ENCODE measurements at regions not wholly inside any gene's neighbourhood (a gene's known extent, or its start where the extent isn't known, plus 50 kb on each side); places are given as distances from the start of the nearest gene placed in this dataset.

DNA sequence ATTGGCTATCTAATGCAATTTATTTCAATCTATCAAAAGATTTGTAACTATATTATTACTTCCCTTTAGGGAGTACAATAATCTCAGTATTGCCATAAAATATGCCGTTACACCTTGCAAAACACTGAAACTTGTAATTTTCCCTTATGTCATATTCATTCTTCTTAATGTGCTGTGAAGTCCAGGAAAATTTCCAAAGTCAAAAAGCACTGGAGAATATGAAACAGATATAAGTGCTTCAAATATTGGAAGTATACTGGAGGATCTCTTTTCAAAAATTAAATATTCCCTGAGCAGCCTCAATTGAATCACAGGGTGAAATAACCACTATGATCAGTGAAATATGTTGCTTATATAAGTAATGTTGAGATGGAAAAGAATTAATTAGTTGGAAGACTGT is 356.0 kb downstream of the PPP1R3A start:
- no peaks in the 10 kb centered on the region for H3K36me3 Mint-ChIP-seq
- TF ChIP-seq, protein P1, sequence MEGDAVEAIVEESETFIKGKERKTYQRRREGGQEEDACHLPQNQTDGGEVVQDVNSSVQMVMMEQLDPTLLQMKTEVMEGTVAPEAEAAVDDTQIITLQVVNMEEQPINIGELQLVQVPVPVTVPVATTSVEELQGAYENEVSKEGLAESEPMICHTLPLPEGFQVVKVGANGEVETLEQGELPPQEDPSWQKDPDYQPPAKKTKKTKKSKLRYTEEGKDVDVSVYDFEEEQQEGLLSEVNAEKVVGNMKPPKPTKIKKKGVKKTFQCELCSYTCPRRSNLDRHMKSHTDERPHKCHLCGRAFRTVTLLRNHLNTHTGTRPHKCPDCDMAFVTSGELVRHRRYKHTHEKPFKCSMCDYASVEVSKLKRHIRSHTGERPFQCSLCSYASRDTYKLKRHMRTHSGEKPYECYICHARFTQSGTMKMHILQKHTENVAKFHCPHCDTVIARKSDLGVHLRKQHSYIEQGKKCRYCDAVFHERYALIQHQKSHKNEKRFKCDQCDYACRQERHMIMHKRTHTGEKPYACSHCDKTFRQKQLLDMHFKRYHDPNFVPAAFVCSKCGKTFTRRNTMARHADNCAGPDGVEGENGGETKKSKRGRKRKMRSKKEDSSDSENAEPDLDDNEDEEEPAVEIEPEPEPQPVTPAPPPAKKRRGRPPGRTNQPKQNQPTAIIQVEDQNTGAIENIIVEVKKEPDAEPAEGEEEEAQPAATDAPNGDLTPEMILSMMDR (IDR thresholded peaks at IDR 0.05), result no peak
- H2AFZ ChIP-seq (ENCODE audit: insufficient read depth, low read depth, low read length, poor library complexity, severe bottlenecking), result no peak overlapping the region
- H3K4me2 ChIP-seq (replicated peaks; ENCODE audit: extremely low read depth, low read length, poor library complexity, severe bottlenecking), result no peak overlapping the region
- no peaks in the 10 kb centered on the region for H3K27me3 Mint-ChIP-seq (ENCODE audit: low read depth in 3 of 3)
- H3K9ac ChIP-seq (ENCODE audit: insufficient read depth, low read length, poor library complexity, severe bottlenecking), result no peak overlapping the region
- no peaks in the 10 kb centered on the region for H3K79me2 ChIP-seq (ENCODE audit: insufficient read depth, low read length)
- H3K4me1 Mint-ChIP-seq, result no peaks in the 10 kb centered on the region
- no peaks in the 10 kb centered on the region for H4K20me1 ChIP-seq (ENCODE audit: insufficient read depth, low read length)
- H3K36me3 ChIP-seq (replicated peaks in 1 of 2; ENCODE audit: control insufficient read depth in 1 of 2, insufficient read depth in 2 of 2, low read length in 2 of 2), result no peaks in the 10 kb centered on the region
- no peak overlapping the region for H3K27ac Mint-ChIP-seq
- H3K4me3 ChIP-seq (replicated peaks in 1 of 3; ENCODE audit: low read depth in 2 of 3, low read length in 3 of 3), result no peak overlapping the region
- no peak overlapping the region for H3K27ac ChIP-seq (ENCODE audit: low read depth in 1 of 2, low read length in 2 of 2)
- no peaks in the 10 kb centered on the region for H3K9me3 ChIP-seq (replicated peaks in 1 of 2; ENCODE audit: control insufficient read depth in 1 of 2, insufficient read depth in 1 of 2, low read length in 2 of 2)
- H3K4me3 Mint-ChIP-seq, result no peak overlapping the region
- H3K4me1 ChIP-seq (ENCODE audit: control insufficient read depth in 1 of 2, insufficient read depth in 2 of 2, low read length in 2 of 2), result no peaks in the 10 kb centered on the region
- intact Hi-C loops (cut with micrococcal nuclease), result no loop called here
- no CpG with 5 or more reads among the region's 1 CpG for WGBS (ENCODE audit: insufficient coverage)
- H3K9me3 Mint-ChIP-seq, result peaks cover 0 to 3% (median 0%) of the 10 kb centered on the region in 7 donors
- DNase-seq, result no peak
- H3K27me3 ChIP-seq (ENCODE audit: control insufficient read depth in 2 of 2, insufficient read depth in 2 of 2, low read length in 2 of 2), result no peaks in the 10 kb centered on the region

DNA sequence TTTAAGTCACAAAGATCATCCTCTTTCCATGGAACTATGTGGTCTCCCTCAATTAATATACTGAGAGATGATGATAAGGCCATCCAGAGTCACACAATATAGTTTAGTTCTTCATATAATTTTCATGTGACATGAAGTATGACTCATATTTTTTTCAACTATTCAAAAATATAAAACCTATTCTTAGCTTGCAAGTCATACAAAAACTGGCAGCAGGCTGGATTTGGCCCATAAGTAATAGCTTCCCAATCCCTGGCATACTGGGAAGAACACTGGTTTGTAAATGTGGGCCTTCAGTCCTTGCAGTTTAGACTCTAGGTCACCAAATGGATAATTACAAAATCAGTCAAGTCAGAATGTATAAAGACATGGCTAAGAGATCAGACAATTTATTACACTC is 356.6 kb downstream of the PPP1R3A start:
- Histone ChIP-seq H3K4me2 (replicated peaks; ENCODE audit: extremely low read depth, low read length, poor library complexity, severe bottlenecking) (no peak overlapping the region), H3K9ac (ENCODE audit: insufficient read depth, low read length, poor library complexity, severe bottlenecking) (no peak overlapping the region), H3K9me3 (replicated peaks in 1 of 2; ENCODE audit: control insufficient read depth in 1 of 2, insufficient read depth in 1 of 2, low read length in 2 of 2) (no peaks in the 10 kb centered on the region), H2AFZ (ENCODE audit: insufficient read depth, low read depth, low read length, poor library complexity, severe bottlenecking) (no peak overlapping the region), H3K36me3 (replicated peaks in 1 of 2; ENCODE audit: control insufficient read depth in 1 of 2, insufficient read depth in 2 of 2, low read length in 2 of 2) (no peaks in the 10 kb centered on the region), H3K27ac (ENCODE audit: low read depth in 1 of 2, low read length in 2 of 2) (no peak overlapping the region), H4K20me1 (ENCODE audit: insufficient read depth, low read length) (no peaks in the 10 kb centered on the region), H3K4me1 (ENCODE audit: control insufficient read depth in 1 of 2, insufficient read depth in 2 of 2, low read length in 2 of 2) (no peaks in the 10 kb centered on the region), H3K4me3 (replicated peaks in 1 of 3; ENCODE audit: low read depth in 2 of 3, low read length in 3 of 3) (no peak overlapping the region), H3K27me3 (ENCODE audit: control insufficient read depth in 2 of 2, insufficient read depth in 2 of 2, low read length in 2 of 2) (no peaks in the 10 kb centered on the region), H3K79me2 (ENCODE audit: insufficient read depth, low read length) (no peaks in the 10 kb centered on the region)
- no peak for DNase-seq
- Mint-ChIP-seq H3K36me3 (no peaks in the 10 kb centered on the region), H3K27me3 (ENCODE audit: low read depth in 3 of 3) (no peaks in the 10 kb centered on the region), H3K9me3 (peaks cover 0 to 2% (median 0%) of the 10 kb centered on the region in 7 donors), H3K27ac (no peak overlapping the region), H3K4me1 (no peaks in the 10 kb centered on the region), H3K4me3 (no peak overlapping the region)
- TF ChIP-seq, protein P1 (IDR thresholded peaks at IDR 0.05), result no peak
- intact Hi-C loops (cut with micrococcal nuclease), result no loop called here

Measured in CD14-positive monocyte (primary cell).